MM.1S (cell line): ENCODE measurements at regions not wholly inside any gene's neighbourhood (a gene's known extent, or its start where the extent isn't known, plus 50 kb on each side); places are given as distances from the start of the nearest gene placed in this dataset.

Experiments used
- EZH2 ChIP-seq: fragments of 300-600 bp; sonication (generic); optimal IDR thresholded peaks from 2 replicates; pipeline ENCODE3; 2017; ENCODE audit warnings: low read depth, mild to moderate bottlenecking, antibody characterized with exemption, low read length, mixed read lengths
- EZH2phosphoT487 ChIP-seq: fragments of 300-600 bp; sonication (generic); IDR thresholded peaks from 2 replicates; pipeline ENCODE4 v1.6.1; 2018; ENCODE audit warnings: antibody characterized with exemption, low read length
- TF ChIP-seq, protein P1 (sequence below): fragments of 300-600 bp; sonication (generic); IDR thresholded peaks from 2 replicates; pipeline ENCODE4 v1.5.1; 2016; ENCODE audit warnings: antibody characterized with exemption, low read length, mixed read lengths

- TF ChIP-seq, protein P1, sequence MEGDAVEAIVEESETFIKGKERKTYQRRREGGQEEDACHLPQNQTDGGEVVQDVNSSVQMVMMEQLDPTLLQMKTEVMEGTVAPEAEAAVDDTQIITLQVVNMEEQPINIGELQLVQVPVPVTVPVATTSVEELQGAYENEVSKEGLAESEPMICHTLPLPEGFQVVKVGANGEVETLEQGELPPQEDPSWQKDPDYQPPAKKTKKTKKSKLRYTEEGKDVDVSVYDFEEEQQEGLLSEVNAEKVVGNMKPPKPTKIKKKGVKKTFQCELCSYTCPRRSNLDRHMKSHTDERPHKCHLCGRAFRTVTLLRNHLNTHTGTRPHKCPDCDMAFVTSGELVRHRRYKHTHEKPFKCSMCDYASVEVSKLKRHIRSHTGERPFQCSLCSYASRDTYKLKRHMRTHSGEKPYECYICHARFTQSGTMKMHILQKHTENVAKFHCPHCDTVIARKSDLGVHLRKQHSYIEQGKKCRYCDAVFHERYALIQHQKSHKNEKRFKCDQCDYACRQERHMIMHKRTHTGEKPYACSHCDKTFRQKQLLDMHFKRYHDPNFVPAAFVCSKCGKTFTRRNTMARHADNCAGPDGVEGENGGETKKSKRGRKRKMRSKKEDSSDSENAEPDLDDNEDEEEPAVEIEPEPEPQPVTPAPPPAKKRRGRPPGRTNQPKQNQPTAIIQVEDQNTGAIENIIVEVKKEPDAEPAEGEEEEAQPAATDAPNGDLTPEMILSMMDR = no peak
- TF ChIP-seq EZH2 (no peak), EZH2phosphoT487 (no peak)
These were observed 192.2 kb downstream of the PRDM2 start for GRCh38 chr1:13892198-13892597.
